GM19467 (cell line): ENCODE measurements at regions not wholly inside any gene's neighbourhood (a gene's known extent, or its start where the extent isn't known, plus 50 kb on each side); places are given as distances from the start of the nearest gene placed in this dataset.
"Not testable (repeated sequence)": the region's sequence is repeated elsewhere in the genome, so short reads cannot be mapped to it uniquely, and the experiment has no call there.

Experiments used
- ATAC-seq: cut with Tn5 transposase; IDR thresholded peaks from one replicate; pipeline ENCODE4 v1.9.1; 2021; ENCODE audit warnings: mild to moderate bottlenecking, moderate library complexity; ENCODE audit not compliant: unreplicated experiment

- ATAC-seq = no peak
These were observed 453.2 kb downstream of the NR2F2 start for GRCh38 chr15:96783746-96784145.

GRCh38 chr15:96790004-96790403, 459.5 kb downstream of the NR2F2 start:
- ATAC-seq = no peak

GRCh38 chr15:96792216-96792615, 461.7 kb downstream of the NR2F2 start:
- no peak for ATAC-seq

GRCh38 chr15:96796841-96797240, 466.3 kb downstream of the NR2F2 start:
- ATAC-seq = no peak

GRCh38 chr15:96801576-96802150, 471.2 kb downstream of the NR2F2 start:
- ATAC-seq = no peak

- no peak for ATAC-seq
These were observed 472.2 kb downstream of the NR2F2 start for GRCh38 chr15:96802611-96803255.

GRCh38 chr15:96804754-96805153, 474.3 kb downstream of the NR2F2 start:
- ATAC-seq = no peak

GRCh38 chr15:96807361-96807760, 476.9 kb downstream of the NR2F2 start:
- ATAC-seq = no peak

- ATAC-seq = no peak
These were observed 487.4 kb downstream of the NR2F2 start for GRCh38 chr15:96817900-96818299.

GRCh38 chr15:96818861-96819260, 488.4 kb downstream of the NR2F2 start:
- no peak for ATAC-seq

- ATAC-seq = no peak
These were observed 497.5 kb downstream of the NR2F2 start for GRCh38 chr15:96827981-96828380.

GRCh38 chr15:96837241-96837970, 506.9 kb downstream of the NR2F2 start:
- ATAC-seq = no peak

GRCh38 chr15:96838081-96838480, 507.6 kb downstream of the NR2F2 start:
- no peak for ATAC-seq

GRCh38 chr15:96849271-96849900, 518.9 kb downstream of the NR2F2 start:
- no peak for ATAC-seq

GRCh38 chr15:96851613-96852012, 521.1 kb downstream of the NR2F2 start:
- ATAC-seq = no peak

- ATAC-seq = no peak
These were observed 528.2 kb downstream of the NR2F2 start for GRCh38 chr15:96858694-96859093.

- ATAC-seq = no peak
These were observed 530.2 kb downstream of the NR2F2 start for GRCh38 chr15:96860741-96861140.

GRCh38 chr15:96867992-96868391, 537.5 kb downstream of the NR2F2 start:
- ATAC-seq = no peak

- no peak for ATAC-seq
These were observed 538.6 kb downstream of the NR2F2 start for GRCh38 chr15:96869122-96869521.

GRCh38 chr15:96869790-96870189, 539.3 kb downstream of the NR2F2 start:
- no peak for ATAC-seq

- no peak for ATAC-seq
These were observed 540.1 kb downstream of the NR2F2 start for GRCh38 chr15:96870580-96870979.

- not testable (repeated sequence) for ATAC-seq
These were observed 546.9 kb downstream of the NR2F2 start for GRCh38 chr15:96877442-96877841.
